ENCODE measurements at regions not wholly inside any gene's neighbourhood (a gene's known extent, or its start where the extent isn't known, plus 50 kb on each side); places are given as distances from the start of the nearest gene placed in this dataset.
A peak's percentile ranks its signal among the peaks of the same experiment; 100 is the strongest.

GRCh38 chrX:8971116-8971515 is 62.8 kb downstream of the FAM9B start:
- peak; percentile 20 for DNase-seq (ENCODE audit: low read depth, low spot score)

GRCh38 chrX:8969378-8969777 is 64.5 kb downstream of the FAM9B start:
- DNase-seq (ENCODE audit: low read depth, low spot score): no peak

DNA sequence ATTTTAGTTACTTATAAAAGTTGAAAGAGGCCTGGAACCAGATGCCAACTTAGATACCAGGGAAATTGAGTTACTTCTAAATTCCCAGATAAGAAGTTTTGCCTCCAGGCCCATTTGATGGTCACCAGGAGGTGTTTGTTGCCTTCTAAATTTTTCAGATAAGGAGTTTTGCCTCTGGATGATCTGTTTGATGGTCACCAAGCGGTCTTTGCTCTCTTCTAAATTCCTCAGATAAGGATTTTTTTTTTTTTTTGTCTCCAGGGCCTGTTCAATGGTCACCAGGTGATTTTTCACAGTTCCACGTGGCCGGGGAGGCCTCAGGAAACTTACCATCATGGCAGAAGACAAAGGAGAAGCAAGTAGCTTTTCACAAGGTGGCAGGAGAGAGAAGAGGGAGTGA is 66.5 kb downstream of the FAM9B start:
- DNase-seq (ENCODE audit: low read depth, low spot score): no peak

DNA sequence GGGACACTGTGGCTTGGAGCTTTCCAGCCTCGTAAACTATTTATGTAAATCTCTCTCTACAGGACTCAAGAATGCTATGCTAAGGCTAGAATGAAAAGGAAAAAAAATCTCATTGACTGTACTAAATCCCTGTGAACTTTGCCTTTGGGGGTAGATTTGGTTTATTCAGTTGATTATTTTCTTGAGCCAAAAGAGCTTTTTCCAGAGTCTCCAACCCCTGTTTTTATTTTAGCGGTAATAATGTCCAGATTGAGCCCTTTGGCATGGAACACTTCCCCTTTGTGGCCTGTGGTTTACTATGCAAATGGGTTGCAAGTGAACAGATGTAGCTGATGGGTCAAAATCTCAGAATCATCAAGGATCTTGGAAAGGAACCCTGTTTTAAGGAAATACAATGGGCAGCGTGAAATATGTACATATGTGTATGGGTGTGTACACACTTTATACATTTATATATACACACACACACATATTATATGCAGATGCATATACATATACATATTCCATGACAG is 72.9 kb downstream of the FAM9B start:
- DNase-seq (ENCODE audit: low read depth, low spot score): no peak

- no peak for DNase-seq (ENCODE audit: low read depth, low spot score)
Observed at GRCh38 chrX:8955511-8955910, 78.4 kb downstream of the FAM9B start.

- no peak for DNase-seq (ENCODE audit: low read depth, low spot score)
Observed at GRCh38 chrX:8946563-8946962, 87.4 kb downstream of the FAM9B start.

DNA sequence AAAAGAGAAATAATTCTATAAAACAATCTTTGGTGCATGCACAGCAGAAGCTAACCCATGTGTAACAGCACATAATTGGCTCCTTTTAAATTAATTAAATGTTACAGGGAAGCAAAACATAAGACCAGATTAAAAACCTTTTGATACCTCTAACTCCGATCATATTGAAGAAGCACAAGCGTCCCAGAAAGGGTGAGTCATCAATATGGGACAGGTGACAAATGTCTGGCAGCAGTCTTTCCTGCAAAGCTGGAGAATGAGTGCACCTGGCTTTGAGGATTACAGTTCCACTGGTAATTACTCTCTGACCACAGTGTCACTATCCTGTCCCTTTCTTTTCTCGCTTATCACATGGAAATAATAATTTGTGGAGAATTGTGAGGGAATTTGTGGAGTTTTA is 94.6 kb downstream of the FAM9B start:
- no peak for DNase-seq (ENCODE audit: low read depth, low spot score)

GRCh38 chrX:8927701-8928100 is 106.2 kb downstream of the FAM9B start:
- no peak for DNase-seq (ENCODE audit: low read depth, low spot score)

DNA sequence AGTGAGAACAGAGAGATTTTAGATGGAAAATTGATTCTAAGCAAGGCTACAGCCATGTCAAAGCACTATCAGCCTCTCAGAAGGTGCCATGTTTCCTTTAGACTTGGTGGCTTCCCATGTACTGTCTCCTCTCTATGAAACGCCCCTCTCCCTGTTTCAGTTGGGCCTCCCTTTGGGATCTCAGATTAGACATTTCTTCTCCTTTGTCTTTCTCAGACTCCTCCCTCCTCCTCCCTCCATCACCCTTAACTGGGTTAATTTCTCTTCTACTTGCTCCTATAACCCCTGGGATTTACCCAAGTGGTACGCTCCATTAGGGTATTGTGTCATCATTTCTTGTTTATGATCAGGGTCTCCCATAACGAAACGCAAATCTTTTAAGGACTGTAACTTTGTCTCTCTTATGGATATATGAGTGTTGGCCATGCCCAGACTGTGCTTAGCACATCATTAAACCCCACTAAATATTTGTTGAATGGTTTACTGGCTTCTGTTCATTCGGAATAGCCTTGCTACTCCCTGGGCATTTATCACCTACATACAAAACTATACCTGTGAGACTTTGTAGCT is 106.8 kb downstream of the FAM9B start:
- DNase-seq (ENCODE audit: low read depth, low spot score): no peak

- DNase-seq (ENCODE audit: low read depth, low spot score): no peak
Observed at GRCh38 chrX:8921615-8922014, 112.3 kb downstream of the FAM9B start.

DNA sequence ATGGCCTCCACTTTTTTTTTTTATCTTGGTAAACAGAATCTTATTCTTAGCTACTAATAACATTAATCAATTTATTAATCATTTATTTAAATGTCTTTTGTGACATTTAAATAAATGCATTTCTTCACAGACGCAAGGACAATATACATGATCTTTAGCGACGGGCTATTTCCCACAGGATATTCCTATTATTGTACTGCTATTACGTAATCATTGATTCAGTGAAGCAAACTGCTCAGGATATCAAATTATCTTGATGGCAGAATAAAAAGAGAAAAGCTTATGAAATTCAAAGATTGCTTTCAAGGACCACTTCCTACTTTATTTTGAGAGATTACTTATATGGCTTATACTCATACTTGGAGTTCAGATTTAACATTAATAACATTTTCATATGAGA is 114.1 kb downstream of the FAM9B start:
- DNase-seq (ENCODE audit: low read depth, low spot score): no peak

- DNase-seq (ENCODE audit: low read depth, low spot score): no peak
Observed at GRCh38 chrX:8916697-8917096, 115.5 kb upstream of the FAM9A start.

DNA sequence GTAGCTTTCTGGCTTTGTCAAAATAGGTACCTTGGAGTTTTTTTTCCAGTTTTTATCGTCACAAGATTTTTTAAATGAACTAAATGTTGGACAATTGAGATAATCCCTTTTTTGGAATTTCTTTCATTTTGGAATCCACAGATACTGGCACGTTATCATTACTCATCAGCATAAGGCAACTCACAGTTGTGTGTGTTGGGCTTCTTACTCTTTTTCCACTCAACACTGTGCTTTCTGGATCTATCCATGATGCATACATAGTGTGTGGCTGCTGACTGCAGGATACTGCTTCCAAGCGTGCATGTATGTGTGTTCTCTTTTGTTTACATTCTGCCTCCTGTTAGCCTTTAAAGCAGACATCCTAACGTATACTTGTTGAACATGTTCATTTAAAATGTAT is 113.5 kb upstream of the FAM9A start:
- no peak for DNase-seq (ENCODE audit: low read depth, low spot score)

- DNase-seq (ENCODE audit: low read depth, low spot score): no peak
Observed at GRCh38 chrX:8913655-8914409, 112.6 kb upstream of the FAM9A start.

GRCh38 chrX:8907688-8908087 is 106.5 kb upstream of the FAM9A start:
- DNase-seq (ENCODE audit: low read depth, low spot score): no peak

GRCh38 chrX:8906299-8906938 is 105.2 kb upstream of the FAM9A start:
- DNase-seq (ENCODE audit: low read depth, low spot score): no peak

DNA sequence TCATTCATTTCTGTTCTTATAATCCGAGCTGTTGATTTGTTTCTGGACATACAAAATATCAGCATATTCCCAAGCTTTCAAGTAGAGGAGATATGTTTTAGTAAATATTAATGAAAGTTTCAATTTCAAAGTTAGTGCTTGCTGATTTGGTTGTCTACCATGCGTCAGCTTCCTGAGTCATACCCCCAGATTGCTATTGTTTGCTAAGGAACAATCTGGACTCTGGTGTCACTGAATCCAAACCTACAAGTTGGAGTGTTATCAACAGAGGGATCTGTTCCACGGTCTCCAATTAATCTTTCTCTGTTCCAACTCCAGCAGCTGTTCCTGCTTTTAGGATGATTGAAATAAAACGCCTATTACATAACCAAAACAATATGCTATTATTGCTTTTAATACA is 96.1 kb upstream of the FAM9A start:
- no peak for DNase-seq (ENCODE audit: low read depth, low spot score)

DNA sequence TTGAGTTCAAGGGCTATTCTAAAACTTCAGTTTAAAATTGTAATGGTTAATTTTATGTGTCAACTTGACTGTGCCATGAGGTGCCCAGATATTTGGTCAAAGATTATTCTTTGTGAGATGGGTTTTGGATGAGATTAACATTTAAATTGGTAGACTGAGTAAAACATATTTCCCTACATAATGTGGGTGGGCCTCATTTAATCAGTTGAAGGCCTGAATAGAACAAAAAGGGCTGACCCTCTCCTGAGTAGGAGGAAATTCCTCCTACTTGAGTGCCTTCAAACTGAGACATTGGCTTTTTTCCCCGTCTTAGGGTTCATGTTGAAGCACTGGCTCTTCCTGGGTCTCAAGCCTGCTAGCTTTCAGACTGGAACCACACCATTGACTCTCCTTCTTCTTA is 89.6 kb upstream of the FAM9A start:
- no peak for DNase-seq (ENCODE audit: low read depth, low spot score)

DNA sequence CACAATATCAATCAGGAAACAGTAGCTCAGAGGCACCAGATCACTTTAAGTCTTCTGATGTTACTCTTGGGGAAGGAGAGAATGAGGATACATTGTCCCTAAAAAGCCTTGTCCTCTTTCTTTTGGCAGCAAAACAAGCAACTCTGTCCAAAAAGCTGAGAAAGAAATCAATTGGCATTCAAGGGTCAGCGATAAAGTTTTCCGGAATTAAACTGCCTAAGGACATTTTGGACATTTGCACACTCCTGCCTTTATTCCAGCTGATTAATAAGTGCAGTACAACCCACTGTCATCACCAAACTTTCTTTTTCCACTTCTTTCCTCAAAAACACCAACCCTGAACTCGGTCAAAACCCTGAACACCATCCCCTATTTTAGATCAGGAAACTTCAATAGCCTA is 85.8 kb upstream of the FAM9A start:
- DNase-seq (ENCODE audit: low read depth, low spot score): no peak

DNA sequence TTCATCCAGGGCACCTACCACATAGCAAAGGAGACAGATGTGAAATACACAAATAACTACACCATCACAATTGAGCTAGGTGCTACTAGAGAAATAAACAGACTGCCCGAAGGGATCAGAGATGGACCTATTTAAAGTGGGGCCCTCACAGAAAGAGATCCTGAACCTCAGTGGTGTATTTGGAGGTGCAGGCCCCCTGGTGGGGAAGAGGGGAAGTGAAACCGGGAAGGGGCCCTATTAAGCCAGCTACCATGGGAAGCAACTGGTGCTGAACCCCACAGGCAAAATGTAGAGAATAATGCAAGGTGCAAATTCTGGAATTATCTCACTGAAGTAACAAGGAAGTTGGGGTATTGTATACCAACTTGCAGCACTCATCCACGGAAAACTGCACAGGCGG is 78.6 kb upstream of the FAM9A start:
- DNase-seq (ENCODE audit: low read depth, low spot score): no peak

DNA sequence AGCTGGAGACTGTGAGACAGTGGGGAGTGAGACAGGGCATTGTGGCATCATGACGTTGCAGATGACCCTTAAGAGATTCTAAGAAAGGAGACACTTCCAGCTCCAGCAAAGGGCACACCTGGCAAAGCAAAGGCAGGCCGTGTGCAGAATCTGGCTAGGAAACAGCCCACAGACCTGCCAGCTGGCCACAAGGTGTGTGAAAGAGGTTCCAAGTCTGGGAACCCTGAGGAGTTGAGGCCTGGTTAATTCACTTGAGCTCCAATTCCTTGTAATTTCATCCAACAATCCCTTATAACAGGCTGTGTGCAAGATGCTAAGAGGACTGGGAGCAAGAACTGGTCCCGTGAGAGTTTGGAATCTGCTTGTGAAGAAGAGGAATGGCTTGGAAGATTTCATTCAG is 72.8 kb upstream of the FAM9A start:
- DNase-seq (ENCODE audit: low read depth, low spot score): no peak

- DNase-seq (ENCODE audit: low read depth, low spot score): no peak
Observed at GRCh38 chrX:8873102-8873501, 71.9 kb upstream of the FAM9A start.

GRCh38 chrX:8870411-8870810 is 69.2 kb upstream of the FAM9A start:
- DNase-seq (ENCODE audit: low read depth, low spot score): no peak
